Central memory CD8-positive, alpha-beta T cell (primary cell): ENCODE measurements at regions not wholly inside any gene's neighbourhood (a gene's known extent, or its start where the extent isn't known, plus 50 kb on each side); places are given as distances from the start of the nearest gene placed in this dataset.
A peak's percentile ranks its signal among the peaks of the same experiment; 100 is the strongest.

Experiments used
- ATAC-seq: fragments of 150-1000 bp; cut with Tn5 transposase; replicated peaks from 2 replicates; pipeline ENCODE4 v1.10.0; 2022; ENCODE audit warnings: mild to moderate bottlenecking, moderate FRiP score, moderate number of reproducible peaks; ENCODE audit not compliant: poor library complexity, severe bottlenecking; ENCODE audit errors: extremely low read depth
- DNase-seq, 2 donors: peaks; one replicate each; pipeline ENCODE4 v3.0.0; 2021; ENCODE audit warnings: low spot score in 2 of 2
- H3K27ac Mint-ChIP-seq: one replicate; pipeline ENCODE4 v1.8.0; 2022; ENCODE audit warnings: low read depth, mild to moderate bottlenecking, moderate library complexity, mixed read lengths
- H3K27me3 Mint-ChIP-seq: one replicate; pipeline ENCODE4 v1.8.0; 2022; ENCODE audit warnings: mixed read lengths
- H3K36me3 Mint-ChIP-seq: one replicate; pipeline ENCODE4 v1.8.0; 2022; ENCODE audit warnings: mild to moderate bottlenecking, moderate library complexity, mixed read lengths; ENCODE audit not compliant: insufficient read depth
- H3K4me1 Mint-ChIP-seq: one replicate; pipeline ENCODE4 v1.8.0; 2022; ENCODE audit warnings: mixed read lengths
- H3K4me3 Mint-ChIP-seq: one replicate; pipeline ENCODE4 v1.8.0; 2022; ENCODE audit warnings: mild to moderate bottlenecking, moderate library complexity, mixed read lengths
- H3K9me3 Mint-ChIP-seq: one replicate; pipeline ENCODE4 v1.8.0; 2022; ENCODE audit warnings: mixed read lengths

DNA sequence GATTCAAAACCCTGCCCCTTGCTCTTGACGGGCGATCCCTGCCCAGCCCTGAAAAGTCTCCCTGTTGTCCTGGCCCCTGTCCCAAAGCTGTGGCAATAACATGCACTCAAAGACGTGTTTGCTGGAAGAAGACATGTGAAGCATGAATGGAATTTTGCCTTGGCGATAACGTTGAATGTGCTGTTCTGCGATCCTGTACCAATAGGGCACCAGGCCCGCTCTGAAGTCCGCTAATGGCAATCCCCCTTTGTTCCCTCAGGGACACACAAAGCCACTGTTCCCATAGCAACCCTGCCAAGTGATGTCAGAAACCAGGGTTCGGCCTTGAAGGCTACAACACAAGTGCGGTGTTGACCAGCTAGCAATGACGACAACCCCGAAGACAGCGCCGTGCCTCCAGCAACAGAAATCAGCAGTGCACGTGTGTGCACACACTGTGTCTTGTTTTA, 284.6 kb downstream of the KLF6 start:
- H3K4me1 Mint-ChIP-seq: no peaks in the 10 kb centered on the region
- no peaks in the 10 kb centered on the region for H3K36me3 Mint-ChIP-seq
- no peak for ATAC-seq
- no peaks in the 10 kb centered on the region for H3K9me3 Mint-ChIP-seq
- H3K27me3 Mint-ChIP-seq: peaks cover 44% of the 10 kb centered on the region
- DNase-seq: no peak
- H3K27ac Mint-ChIP-seq: no peak overlapping the region
- H3K4me3 Mint-ChIP-seq: no peak overlapping the region

DNA sequence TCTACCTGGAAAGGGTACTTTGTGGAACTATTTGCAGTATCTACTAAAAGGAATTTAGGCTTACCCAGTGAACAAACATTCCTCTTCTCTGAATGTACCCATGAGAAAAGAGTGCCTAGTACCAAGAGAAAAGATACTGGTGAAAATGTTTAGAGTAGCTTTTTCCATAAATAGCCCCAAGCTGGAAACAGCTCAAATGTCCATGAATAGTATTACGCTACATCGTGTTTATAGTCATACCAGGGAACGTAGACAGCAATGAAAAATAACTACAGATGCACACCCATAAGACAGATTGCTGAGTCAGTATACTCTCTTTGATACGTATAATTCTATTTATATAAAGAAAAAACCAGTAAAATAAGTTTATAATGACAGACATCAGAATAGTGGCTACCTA, 285.9 kb downstream of the KLF6 start:
- Mint-ChIP-seq H3K36me3 (no peaks in the 10 kb centered on the region), H3K4me1 (no peaks in the 10 kb centered on the region), H3K9me3 (no peaks in the 10 kb centered on the region), H3K27me3 (peaks cover 57% of the 10 kb centered on the region), H3K27ac (no peak overlapping the region), H3K4me3 (no peak overlapping the region)
- DNase-seq (no peak), ATAC-seq (no peak)

DNA sequence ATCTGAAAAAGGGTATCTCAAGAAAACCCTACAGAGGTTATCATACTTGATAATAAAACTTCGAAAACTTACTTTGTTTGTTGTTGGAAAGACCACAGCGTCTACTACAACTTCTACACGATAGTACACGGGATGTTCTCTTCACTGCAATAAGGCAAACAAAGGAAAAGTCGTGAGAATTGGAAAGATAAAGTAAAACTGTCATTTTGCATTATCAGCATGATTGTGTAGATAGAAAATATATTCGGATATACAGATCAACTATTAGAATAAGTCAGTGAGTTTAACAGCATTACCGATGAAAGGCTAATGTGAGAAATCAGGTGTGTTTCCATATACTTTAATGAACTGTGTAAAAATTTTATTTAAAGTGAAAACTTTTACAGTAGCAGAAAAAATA, 287.4 kb downstream of the KLF6 start:
- ATAC-seq (no peak), DNase-seq (no peak)
- Mint-ChIP-seq H3K36me3 (no peaks in the 10 kb centered on the region), H3K27me3 (peaks cover 57% of the 10 kb centered on the region), H3K4me3 (no peak overlapping the region), H3K9me3 (no peaks in the 10 kb centered on the region), H3K4me1 (no peaks in the 10 kb centered on the region), H3K27ac (no peak overlapping the region)

DNA sequence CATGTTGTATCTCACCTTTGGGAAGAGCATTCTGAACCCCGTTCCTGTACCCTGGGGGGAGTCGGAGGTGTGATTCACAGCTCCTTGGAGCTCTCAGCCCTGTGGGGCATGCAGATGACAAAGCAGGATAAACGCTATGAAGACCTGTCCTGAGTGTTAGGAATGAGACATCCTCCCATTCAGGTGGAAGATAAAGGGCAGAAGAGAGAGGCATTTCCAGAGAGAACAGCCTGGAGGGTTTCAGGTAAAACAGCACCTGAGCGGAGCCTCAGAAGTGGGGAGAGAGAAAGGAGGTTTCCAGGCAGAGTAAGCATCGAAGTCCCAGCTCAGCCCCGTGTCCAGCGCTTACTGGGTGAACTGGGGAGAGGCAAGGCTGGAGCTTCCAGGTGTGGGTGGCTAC, 288.9 kb downstream of the KLF6 start:
- Mint-ChIP-seq H3K27me3 (peaks cover 52% of the 10 kb centered on the region), H3K4me3 (no peak overlapping the region), H3K36me3 (no peaks in the 10 kb centered on the region), H3K9me3 (no peaks in the 10 kb centered on the region), H3K27ac (no peak overlapping the region), H3K4me1 (no peaks in the 10 kb centered on the region)
- DNase-seq: no peak
- ATAC-seq: no peak

DNA sequence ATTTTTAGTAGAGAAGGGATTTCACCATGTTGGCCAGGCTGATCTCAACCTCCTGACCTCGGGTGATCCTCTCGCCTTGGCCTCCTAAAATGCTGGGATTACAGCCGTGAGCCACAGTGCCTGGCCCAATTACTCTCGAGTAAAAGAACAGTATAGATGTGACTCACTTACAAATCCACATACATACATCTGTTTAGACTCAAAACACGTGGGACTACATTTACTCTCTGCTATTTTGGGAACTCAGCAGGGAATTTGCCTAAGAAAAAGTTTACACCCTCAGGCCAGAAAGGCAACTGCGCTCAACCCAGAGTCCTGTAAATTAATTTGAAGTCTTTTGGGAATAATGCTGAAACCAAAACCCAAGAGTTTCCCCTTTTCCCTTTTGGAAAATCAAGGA, 289.7 kb downstream of the KLF6 start:
- no peak overlapping the region for H3K27ac Mint-ChIP-seq
- no peaks in the 10 kb centered on the region for H3K9me3 Mint-ChIP-seq
- no peak overlapping the region for H3K4me3 Mint-ChIP-seq
- peaks cover 52% of the 10 kb centered on the region for H3K27me3 Mint-ChIP-seq
- H3K36me3 Mint-ChIP-seq: no peaks in the 10 kb centered on the region
- DNase-seq: no peak
- no peaks in the 10 kb centered on the region for H3K4me1 Mint-ChIP-seq
- ATAC-seq: no peak

DNA sequence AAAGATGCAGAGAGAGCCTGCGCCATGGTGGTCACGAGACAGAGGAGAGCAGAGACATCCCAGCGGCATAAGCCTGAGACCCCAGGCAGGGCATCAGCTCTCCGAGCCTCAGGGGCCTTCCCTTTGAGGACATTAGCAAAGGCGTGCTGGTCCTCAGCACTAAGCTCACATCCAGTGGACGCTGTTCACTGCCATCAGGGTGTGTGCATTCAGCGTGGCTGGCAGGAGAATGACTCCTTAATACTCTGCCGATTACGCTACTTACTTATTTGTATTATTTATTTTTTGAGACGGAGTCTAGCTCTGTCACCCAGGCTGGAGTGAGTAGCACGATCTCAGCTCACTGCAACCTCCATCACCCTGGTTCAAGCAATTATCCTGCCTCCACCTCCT, 290.2 kb downstream of the KLF6 start:
- Mint-ChIP-seq H3K4me1 (no peaks in the 10 kb centered on the region), H3K4me3 (no peak overlapping the region), H3K9me3 (no peaks in the 10 kb centered on the region), H3K27ac (no peak overlapping the region), H3K36me3 (no peaks in the 10 kb centered on the region), H3K27me3 (peaks cover 52% of the 10 kb centered on the region)
- ATAC-seq: no peak
- DNase-seq: no peak

DNA sequence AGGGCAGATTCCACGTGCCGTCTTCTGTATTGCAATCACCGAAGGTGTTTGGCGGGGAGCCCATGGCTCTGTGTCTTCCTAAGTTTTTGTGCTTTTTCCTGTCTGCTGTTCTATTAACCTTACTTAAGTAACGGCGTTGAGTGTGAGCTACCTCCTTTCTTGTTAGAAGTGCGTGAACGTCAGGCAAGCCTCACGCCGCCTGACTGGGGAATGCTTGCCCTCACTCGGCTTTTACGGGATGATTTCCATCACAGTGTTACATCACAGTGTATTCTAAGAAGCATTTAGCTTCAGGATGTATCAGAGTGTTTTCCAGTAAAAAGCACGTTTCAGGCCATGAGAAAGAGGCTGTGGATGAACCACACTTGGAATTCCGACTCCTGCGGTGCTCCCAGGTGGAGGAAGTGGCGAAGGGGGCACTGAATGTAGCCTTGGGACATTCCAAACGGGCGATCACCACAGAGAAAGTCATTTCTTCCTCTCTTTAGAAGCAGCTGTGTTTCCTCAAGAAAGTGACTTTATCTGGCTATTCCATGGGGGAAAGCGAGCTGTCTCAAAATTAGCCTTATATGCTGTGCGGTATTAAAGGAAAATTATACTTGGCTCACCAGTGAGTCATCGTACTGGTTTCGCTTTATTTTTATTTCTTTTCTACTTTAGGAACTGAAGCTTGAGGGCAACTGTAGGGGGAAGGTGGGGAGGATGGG, 290.7 kb downstream of the KLF6 start:
- DNase-seq (no peak), ATAC-seq (no peak)
- H3K9me3 Mint-ChIP-seq: no peaks in the 10 kb centered on the region
- no peak overlapping the region for H3K4me3 Mint-ChIP-seq
- H3K27me3 Mint-ChIP-seq: peaks cover 52% of the 10 kb centered on the region
- no peak overlapping the region for H3K27ac Mint-ChIP-seq
- no peaks in the 10 kb centered on the region for H3K36me3 Mint-ChIP-seq
- H3K4me1 Mint-ChIP-seq: no peaks in the 10 kb centered on the region

DNA sequence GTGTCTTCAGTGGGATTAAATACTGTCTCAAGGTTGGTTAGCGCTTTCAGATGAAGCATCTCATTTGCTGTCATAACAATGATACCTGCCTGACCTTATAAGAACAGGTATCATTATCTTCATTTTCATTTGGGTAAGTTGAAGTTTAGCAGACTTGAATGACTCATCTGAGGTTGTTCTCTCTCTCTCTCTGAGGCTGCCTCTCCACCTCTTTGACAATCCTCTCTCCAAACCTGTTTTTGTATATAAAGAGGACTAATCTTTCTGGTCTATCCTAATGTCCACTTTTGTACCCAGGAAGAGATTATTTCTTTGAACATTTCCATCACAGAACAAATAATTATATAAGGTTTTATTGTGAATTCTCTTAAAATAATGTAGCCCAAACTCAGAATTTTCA, 291.4 kb downstream of the KLF6 start:
- no peak overlapping the region for H3K4me3 Mint-ChIP-seq
- no peaks in the 10 kb centered on the region for H3K4me1 Mint-ChIP-seq
- ATAC-seq (no peak), DNase-seq (no peak)
- H3K36me3 Mint-ChIP-seq: no peaks in the 10 kb centered on the region
- H3K27ac Mint-ChIP-seq: no peak overlapping the region
- H3K27me3 Mint-ChIP-seq: peaks cover 46% of the 10 kb centered on the region
- H3K9me3 Mint-ChIP-seq: peaks cover 5% of the 10 kb centered on the region

DNA sequence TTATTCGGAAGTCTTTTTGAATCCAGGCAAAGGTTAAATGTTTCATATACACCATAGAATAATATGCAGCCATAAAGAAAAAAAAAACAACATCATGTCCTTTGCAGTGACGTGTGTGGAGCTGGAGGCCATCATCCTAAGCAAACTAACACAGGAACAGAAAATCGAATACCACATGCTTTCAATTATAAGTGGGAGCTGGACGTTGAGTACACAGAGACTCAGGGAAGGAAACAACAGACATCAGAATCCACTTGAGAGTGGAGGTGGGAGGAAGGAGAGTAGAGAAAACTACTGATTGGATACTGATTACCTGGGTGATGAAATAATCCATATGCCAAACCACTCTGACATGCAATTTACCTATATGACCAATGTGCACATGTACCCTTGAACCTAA, 293.4 kb downstream of the KLF6 start:
- Mint-ChIP-seq H3K4me3 (no peak overlapping the region), H3K36me3 (no peaks in the 10 kb centered on the region), H3K27me3 (peaks cover 30% of the 10 kb centered on the region), H3K9me3 (peaks cover 6% of the 10 kb centered on the region), H3K4me1 (no peaks in the 10 kb centered on the region), H3K27ac (no peak overlapping the region)
- DNase-seq (no peak), ATAC-seq (no peak)

DNA sequence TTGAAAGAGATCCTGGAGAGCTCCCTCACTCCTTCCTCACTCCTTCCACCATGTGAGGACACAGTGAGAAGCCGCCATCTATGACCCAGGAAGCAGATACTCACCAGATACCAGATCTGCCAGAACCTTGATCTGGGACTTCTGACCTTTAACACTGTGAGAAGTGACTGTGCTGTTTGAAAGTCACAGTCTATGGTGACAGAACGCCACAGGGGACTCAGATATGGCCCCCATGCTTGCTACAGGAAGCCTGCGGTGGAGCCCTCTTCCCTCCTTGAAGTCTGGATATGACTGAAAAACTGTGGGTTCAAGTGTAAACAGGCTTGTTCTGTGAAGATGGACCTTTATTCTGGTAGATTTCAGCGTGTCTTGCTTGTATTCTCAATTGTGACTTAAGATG, 297.8 kb downstream of the KLF6 start:
- H3K4me3 Mint-ChIP-seq: no peak overlapping the region

DNA sequence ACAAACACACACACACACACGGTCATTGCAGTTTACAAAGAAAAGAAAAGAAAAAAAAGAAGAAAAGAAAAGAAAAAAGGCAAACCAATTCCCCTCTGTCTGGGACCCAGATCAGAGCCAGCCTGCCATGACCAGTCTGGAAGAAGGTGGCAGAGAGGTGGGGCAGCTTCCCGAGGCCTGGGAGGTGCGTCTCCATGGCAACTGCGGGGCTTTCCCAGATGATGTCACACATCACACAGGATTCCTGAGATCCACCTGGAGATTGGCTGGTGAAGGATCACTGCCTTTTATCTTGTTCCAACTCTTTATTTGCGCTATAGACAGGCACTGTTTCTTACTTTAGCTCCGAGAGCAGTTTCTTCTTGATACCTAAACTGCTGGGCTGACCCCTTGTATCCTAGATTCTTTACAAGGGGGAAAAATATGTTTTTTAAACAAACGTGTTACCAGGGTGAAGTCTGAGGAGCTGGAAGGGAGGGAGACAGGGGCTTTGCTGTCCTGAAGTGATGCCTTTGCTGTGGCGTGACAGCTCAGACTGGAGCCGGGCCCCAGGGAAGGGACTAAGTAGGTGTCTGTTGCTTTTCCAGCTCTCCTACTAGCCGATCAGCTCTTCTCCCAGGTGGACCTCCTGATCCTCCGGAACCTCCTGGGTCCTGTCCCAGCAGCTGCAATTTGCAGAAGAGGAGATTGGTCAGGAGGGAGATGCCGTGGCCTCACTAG, 298.5 kb downstream of the KLF6 start:
- no peak overlapping the region for H3K27ac Mint-ChIP-seq
- H3K27me3 Mint-ChIP-seq: peaks cover 19% of the 10 kb centered on the region
- H3K4me1 Mint-ChIP-seq: peaks cover 10% of the 10 kb centered on the region
- ATAC-seq (no peak), DNase-seq (no peak)
- H3K4me3 Mint-ChIP-seq: no peak overlapping the region
- peaks cover 6% of the 10 kb centered on the region for H3K9me3 Mint-ChIP-seq
- H3K36me3 Mint-ChIP-seq: peaks cover 3% of the 10 kb centered on the region

More for the DNA sequence above, 297.8 kb downstream of the KLF6 start:
- Mint-ChIP-seq H3K27me3 (peaks cover 12% of the 10 kb centered on the region), H3K36me3 (peaks cover 3% of the 10 kb centered on the region), H3K4me1 (peaks cover 10% of the 10 kb centered on the region), H3K9me3 (peaks cover 6% of the 10 kb centered on the region), H3K27ac (no peak overlapping the region)
- ATAC-seq (no peak), DNase-seq (no peak)

DNA sequence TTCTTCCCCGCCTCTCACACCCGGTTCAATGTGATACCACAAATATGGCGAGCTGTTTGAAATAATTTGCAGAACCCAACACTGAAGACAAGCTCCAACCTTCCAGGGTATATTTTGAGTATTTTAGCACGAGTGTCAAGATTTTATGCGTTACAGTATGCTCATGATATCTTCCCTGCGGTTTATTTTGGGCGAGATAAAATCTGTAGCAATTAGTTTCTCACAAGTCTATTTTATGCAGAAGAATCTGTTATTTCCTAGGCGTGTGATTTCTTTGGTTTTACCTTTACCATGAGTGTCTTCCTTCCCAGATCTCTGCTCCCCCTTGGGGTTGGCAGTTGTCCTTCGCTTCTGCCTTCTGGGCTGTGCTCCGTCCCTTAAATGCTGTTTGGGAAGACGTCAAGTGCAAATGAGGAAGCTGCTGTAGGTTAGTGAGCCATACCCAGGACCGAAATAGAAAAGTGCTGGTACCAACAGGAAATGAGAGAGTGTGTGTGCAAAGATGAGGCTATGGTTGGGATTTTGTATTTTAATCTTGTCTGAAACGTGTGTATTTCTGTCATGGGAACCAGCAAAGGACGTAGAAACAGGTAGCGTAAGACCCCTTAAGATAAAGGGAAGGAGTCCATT, 299.8 kb downstream of the KLF6 start:
- Mint-ChIP-seq H3K4me1 (peaks cover 10% of the 10 kb centered on the region), H3K27me3 (peaks cover 22% of the 10 kb centered on the region), H3K9me3 (peaks cover 6% of the 10 kb centered on the region), H3K27ac (no peak overlapping the region), H3K36me3 (peaks cover 3% of the 10 kb centered on the region), H3K4me3 (peak overlapping the region; percentile 51)
- ATAC-seq (peak; percentile 28), DNase-seq (no peak)
